Suppressor macrophage treated with lipopolysaccharide for 1 hour (primary cell): ENCODE measurements at regions not wholly inside any gene's neighbourhood (a gene's known extent, or its start where the extent isn't known, plus 50 kb on each side); places are given as distances from the start of the nearest gene placed in this dataset.

ENCODE experiments used
- DNase-seq, 3 donors: peaks; one replicate each; pipeline ENCODE4 v3.0.0-alpha.2; 2020 to 2022

DNA sequence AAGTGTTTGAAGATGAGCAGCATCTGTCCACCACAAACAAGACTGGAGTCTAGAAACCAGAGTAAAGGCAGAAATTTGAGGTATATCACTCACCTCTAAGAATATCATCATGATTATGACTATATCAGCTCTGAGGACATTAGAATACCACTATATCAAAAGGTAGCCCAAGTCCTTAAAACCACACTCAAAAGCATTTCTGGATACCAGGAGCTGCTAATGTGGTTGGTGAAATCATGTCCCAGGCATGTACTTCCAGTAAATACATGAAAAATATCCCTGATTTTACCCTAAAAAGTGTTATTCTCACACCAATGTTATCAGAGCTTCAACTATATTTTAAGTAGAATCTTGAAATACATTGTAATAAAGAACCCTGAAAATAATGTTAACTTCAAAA lies 136.3 kb upstream of the SMAD1 start:
- DNase-seq: no peak

- no peak for DNase-seq
These were observed 140.3 kb upstream of the SMAD1 start for GRCh38 chr4:145341381-145341780.

DNA sequence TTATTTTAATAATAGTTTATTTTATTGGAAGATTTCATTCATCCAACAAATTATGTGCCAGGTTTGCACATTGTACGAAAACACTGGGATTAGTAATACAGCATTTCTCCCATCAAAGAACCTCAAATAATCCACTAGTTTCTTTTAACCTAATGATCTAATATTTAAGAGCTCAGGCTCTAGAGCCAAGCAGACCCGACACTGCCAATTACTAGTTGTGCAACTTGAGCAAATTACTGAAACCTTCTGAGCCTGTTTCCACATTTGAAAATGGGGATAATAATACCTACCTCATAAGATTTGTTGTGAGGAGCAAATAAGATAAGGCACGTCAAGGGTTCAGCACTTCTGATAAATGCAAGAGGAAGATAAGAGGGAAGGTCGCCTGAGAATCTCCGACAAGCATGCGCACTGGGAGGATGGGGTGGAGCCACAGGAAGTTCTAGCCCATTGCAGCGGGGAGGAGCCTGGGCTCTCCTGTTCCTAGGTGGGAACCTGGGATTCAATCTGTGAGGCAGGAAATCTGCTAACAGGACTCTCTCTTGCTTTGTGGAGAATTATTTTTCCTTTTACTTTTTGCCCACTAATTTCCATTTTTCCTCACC lies 141.5 kb upstream of the SMAD1 start:
- no peak for DNase-seq

GRCh38 chr4:145339075-145339725 lies 142.5 kb upstream of the SMAD1 start:
- no peak for DNase-seq

DNA sequence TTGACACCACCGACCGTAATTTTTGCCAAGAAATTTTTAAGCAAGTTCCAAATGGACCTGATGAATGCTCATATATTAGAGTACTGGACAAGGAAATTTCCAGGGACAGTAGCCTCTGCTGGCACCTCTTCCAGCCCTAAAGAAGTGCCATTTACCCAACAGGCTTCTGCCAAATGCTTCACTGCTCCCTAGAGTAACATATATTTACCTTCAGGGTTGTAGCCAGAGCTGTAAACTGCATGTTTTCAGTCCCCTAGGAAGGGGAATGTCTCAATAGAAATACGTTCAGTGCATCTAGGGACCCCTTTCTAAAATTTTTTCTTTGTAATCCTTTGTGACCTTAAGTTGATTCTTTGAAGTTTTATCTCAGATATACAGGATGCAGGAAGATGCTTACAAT lies 143.1 kb upstream of the SMAD1 start:
- DNase-seq: no peak

- no peak for DNase-seq
These were observed 144.3 kb upstream of the SMAD1 start for GRCh38 chr4:145337391-145337790.

GRCh38 chr4:145333786-145334185 lies 147.9 kb upstream of the SMAD1 start:
- no peak for DNase-seq

GRCh38 chr4:145326491-145326890 lies 146.1 kb upstream of the OTUD4 start:
- peak in 1 of 3 donors; percentile 19 for DNase-seq

GRCh38 chr4:145324161-145324560 lies 143.8 kb upstream of the OTUD4 start:
- DNase-seq: no peak

DNA sequence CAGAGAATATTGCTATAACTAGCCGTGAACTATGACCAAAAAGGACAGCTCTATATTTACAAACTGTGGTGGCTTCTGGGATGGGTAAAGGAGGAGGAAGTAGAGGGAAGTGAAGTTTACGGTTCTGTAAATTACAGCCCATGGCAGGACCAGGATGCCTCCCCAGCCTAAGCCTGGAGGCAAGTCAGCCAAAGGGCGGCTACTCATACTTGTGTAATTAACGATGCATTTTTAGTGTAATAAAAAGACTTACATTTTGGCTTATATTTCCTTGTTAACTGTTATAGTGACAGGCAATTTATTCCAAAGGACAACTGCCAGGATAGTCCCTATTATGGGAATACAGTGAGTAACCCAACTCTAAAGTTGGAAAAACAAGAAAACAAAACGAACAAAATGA lies 139.9 kb upstream of the OTUD4 start:
- no peak for DNase-seq

GRCh38 chr4:145319751-145320150 lies 139.4 kb upstream of the OTUD4 start:
- no peak for DNase-seq

DNA sequence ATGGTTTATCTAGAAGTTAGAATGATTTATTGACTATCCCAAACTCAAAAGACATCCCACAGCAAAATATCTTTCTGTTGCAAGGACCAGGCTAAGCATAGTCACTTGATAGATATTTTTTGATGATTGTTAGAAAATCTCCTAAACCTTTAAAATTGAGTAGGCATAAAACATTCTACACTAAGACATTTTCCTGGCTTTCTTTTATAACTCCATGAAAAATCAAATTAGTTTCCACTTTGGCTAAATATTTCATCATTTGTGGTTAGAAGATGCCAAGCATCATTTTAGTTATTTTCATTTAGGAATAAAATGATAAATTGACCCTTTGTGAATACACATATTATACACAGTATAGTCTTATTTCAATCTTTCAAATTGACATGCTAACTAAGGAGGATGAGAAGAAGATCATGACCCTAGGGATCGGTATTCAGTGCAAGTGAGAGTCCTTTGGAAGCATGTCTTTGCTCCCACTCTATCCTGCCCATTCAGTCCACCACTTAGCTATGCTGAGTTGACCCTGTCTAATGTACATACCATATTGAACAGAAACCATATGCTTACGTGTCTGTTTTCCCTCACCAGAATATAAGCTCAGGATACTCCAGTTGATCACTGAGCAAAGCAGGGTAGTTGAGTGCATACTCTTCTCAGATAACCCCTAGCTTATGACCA lies 136.6 kb upstream of the OTUD4 start:
- DNase-seq: no peak

DNA sequence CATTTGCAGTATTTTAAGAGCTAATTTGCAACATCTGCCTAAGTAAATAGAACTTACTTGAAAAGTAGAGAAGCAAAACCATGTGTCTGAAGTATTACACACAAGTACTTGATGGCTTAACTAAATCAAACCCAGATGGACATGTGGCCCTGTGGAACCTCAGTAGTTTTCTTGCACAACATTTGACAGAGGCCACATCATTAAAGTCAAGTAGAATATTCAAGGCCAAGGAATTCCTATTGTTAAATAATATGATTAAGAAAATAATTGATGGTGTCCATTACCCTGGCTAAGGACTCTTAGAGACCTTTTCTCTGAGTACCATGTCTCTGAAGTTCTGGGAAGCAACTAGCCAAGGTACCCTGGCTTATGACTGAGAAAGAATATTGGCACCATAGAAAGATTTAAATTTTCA lies 135.4 kb upstream of the OTUD4 start:
- DNase-seq: no peak

DNA sequence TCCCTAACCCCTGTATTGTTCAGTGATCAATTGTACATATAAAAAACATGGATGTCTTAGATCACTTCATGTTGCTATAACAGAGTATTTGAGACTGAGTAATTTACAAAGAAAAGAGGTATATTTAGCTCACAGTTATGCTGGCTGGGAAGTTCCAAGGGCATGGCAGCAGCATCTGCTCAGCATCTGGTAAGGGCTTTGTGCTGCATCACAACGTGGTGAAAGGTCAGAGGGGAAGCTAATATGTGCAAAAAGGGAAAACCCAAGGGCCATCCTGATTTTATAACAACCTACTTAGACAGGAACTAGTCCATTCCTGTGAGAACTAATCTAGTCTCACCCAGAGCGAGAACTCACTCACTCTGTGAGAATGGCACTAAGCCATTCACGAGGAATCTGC lies 128.2 kb upstream of the OTUD4 start:
- peak; percentile 12 to 51 (median 38) for DNase-seq

- no peak for DNase-seq
These were observed 127.5 kb upstream of the OTUD4 start for GRCh38 chr4:145307763-145308430.

- no peak for DNase-seq
These were observed 126.7 kb upstream of the OTUD4 start for GRCh38 chr4:145307120-145307519.

- DNase-seq: no peak
These were observed 122.3 kb upstream of the OTUD4 start for GRCh38 chr4:145302725-145303124.

GRCh38 chr4:145301386-145302080 lies 121.1 kb upstream of the OTUD4 start:
- no peak for DNase-seq

- DNase-seq: peak; percentile 13 to 71 (median 49)
These were observed 119.1 kb upstream of the OTUD4 start for GRCh38 chr4:145299380-145300076.

DNA sequence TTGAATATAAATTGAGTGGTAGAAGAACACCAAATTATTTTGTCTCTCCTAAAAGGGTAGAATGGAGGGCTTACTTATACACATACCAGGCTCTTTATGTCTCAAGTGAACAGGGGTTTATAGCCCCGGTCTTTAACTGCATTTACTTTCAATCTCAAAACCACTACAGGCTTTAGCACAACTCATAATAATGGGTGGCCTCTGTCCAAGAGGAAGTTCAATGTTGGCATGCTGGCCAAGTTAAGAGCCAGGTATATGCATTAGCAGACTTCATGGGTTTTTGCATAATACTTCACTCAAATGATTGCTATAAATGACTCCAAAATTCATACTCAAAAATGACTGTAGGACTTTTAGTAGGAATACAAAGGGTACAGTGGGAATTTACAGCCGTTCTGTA lies 118.5 kb upstream of the OTUD4 start:
- DNase-seq: no peak

DNA sequence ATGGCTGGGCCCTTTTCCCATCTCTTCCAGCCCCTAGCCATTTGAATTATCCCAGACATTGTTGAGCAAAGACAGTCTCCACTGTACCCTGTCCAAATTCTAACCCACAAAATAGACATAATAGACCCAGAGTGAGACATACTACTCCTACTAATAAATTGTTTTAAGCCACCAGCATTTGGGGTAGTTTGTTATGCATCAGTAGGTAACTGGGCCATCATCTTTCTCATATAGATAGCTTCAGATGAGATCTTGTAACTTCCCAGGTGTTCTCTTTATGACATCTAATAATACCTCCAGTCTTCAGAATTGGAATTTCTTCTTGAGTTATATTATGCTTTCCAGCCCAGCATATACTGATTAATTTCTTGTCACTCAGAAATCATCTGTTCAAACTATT lies 117.2 kb upstream of the OTUD4 start:
- no peak for DNase-seq

- DNase-seq: no peak
These were observed 115.2 kb upstream of the OTUD4 start for GRCh38 chr4:145295547-145295946.

DNA sequence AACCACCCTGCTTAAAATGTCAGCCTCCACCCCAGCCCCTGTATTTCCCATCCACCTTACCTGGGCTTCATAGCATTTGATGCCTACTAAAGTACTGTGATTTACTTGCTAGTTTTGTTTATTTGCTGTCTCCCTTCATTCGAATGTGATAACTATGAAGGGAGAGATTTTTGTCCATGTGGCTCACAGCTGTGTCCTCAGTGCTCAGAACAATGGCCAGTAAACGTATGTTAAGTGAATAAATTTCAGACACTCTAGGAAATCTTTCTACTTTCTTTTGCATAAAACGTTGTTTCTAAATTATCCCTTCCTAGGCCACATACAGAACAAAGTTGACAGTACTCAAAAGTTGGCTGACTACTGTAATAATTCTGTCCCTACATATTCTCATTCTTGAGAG lies 114.7 kb upstream of the OTUD4 start:
- no peak for DNase-seq
